AG04449 (cell line): ENCODE measurements at regions not wholly inside any gene's neighbourhood (a gene's known extent, or its start where the extent isn't known, plus 50 kb on each side); places are given as distances from the start of the nearest gene placed in this dataset.

ENCODE experiments used
- CTCF ChIA-PET: fragments of 350-600 bp; formaldehyde crosslinking; extraction: SDS; loops from one replicate; lab custom pipeline; 2021; ENCODE audit warnings: antibody characterized with exemption; lab: Yijun Ruan, JAX
- POLR2A ChIA-PET: fragments of 400-600, 350-600 bp; formaldehyde crosslinking; extraction: SDS; loops from one replicate; lab custom pipeline; 2020; ENCODE audit warnings: antibody characterized with exemption, inconsistent platforms; lab: Yijun Ruan, JAX
- DNase-seq: peaks from one replicate; pipeline ENCODE4 v3.0.0-alpha.2; 2010; ENCODE audit warnings: low read depth, low spot score
- H3K4me3 ChIP-seq: 2 replicates; pipeline ENCODE4 v1.5.1; 2011; ENCODE audit warnings: low read depth, mild to moderate bottlenecking, control low read depth, low read length
- TF ChIP-seq, protein P1 (sequence below): IDR thresholded peaks from one replicate; pipeline ENCODE4 v1.5.1; 2011; ENCODE audit warnings: mild to moderate bottlenecking, moderate library complexity, low read length, control low read depth, inconsistent platforms; ENCODE audit not compliant: insufficient read depth; ENCODE audit errors: missing control alignments

DNA sequence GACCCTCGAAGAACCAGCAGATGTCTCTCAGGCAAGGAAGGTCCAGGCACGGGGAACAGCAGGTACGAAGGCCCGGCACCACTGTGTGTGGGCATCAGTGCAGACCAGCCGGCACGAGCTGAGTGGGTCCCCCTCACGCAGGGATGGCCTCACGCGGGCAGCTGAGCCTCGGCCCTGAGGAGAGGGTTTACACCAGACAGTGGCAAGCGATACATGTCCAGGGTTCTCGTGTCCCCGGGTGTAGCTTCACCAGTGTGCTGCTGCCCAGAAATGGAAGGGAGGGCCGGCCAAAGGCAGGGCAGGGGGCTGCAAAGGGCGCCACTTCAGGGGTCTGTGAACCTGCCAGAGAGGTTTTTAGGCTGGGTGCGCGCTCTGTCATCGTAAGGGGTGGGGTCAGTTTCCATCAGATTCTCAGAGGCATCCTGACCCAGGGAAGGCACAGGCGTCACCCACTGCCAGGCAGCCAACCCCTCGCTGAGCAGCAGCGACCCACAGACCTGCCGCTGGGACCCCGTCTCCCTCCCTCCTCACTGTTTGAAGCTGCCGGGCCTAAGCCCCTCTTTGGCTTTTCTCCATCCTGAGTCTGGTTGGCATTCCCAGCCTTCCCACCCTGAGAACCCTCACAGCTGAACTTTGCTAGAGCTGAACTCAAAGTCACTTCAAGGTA is 107.0 kb downstream of the CPZ start:
- no peak for DNase-seq
- ChIA-PET POLR2A (no interaction called here), CTCF (no interaction called here)
- no peak overlapping the region for H3K4me3 ChIP-seq
- TF ChIP-seq, protein P1, sequence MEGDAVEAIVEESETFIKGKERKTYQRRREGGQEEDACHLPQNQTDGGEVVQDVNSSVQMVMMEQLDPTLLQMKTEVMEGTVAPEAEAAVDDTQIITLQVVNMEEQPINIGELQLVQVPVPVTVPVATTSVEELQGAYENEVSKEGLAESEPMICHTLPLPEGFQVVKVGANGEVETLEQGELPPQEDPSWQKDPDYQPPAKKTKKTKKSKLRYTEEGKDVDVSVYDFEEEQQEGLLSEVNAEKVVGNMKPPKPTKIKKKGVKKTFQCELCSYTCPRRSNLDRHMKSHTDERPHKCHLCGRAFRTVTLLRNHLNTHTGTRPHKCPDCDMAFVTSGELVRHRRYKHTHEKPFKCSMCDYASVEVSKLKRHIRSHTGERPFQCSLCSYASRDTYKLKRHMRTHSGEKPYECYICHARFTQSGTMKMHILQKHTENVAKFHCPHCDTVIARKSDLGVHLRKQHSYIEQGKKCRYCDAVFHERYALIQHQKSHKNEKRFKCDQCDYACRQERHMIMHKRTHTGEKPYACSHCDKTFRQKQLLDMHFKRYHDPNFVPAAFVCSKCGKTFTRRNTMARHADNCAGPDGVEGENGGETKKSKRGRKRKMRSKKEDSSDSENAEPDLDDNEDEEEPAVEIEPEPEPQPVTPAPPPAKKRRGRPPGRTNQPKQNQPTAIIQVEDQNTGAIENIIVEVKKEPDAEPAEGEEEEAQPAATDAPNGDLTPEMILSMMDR = no peak

DNA sequence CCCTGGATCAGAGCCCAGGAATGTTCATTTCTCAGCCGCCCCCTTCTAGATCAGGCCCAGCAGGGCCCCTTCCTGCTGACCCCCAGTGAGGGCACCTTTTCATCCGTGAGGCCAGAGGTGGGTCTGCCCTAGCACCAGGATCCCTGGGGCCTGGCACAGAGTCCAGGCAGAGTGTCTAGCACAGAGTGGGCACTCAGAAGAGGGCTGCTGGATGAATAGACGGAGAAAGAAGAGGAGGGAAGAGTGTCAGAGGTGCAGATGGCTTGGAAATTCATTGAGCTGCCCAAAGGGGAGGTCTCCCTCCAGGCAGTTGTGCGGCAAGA is 106.5 kb downstream of the CPZ start:
- ChIA-PET CTCF (no interaction called here), POLR2A (no interaction called here)
- H3K4me3 ChIP-seq = no peak overlapping the region
- DNase-seq = no peak
- TF ChIP-seq, protein P1 = no peak

DNA sequence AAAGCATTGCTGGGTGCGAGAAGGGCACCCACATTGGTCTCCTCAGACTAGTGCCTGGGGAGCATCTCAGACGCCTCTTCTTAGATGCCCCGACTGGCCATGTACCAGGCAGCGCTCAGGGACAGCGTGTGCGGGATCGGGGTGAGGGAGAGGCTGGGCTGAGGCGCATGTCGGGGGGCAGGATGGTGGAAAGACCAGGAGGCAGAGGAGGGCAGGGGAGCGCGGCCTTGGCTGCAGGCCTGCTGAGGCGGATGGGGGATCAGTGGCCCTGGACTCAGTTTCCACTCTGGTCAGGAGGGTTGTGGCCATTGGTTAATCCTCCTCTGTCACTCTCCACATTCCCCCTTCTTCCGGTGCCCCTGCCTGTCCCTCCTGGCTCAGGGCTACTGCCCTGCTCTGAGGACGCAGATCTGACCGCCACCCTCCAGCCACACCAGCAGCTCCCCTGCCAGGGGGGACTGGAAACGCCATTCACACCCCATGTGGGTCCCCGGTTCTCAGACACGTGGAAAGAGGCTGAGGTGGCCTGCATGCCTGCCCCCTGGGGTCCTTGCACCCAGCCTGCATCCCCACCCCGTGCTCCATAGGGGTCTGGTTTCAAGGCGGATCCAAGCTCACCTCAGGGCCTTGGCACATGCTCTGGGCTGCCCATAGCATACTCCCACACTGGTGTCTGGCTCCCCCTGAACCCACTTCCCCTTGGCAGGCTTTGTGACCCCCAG is 105.9 kb downstream of the CPZ start:
- ChIA-PET POLR2A (no interaction called here), CTCF (no interaction called here)
- TF ChIP-seq, protein P1 = no peak

DNA sequence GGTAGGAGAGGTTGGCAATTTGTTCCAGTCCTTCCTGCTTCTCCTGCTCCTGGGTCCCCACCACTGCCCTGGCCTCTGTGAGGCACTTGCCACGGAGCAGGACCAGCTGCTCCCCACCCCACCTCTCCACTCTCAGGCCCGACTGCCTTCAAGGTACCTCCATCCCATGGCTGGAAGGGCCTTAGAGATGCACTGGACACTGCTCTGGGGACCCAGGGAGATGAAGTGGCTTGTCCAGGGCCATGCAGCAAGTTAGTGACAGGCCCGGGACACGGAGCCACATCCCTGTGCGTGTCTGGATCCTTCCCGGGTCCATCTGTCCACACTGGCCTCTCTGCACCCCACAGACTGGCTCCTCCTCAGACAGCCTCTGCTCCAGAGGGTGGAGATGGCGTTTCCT is 105.3 kb downstream of the CPZ start:
- DNase-seq = no peak
- POLR2A ChIA-PET = no interaction called here
- TF ChIP-seq, protein P1 = no peak
- no peak overlapping the region for H3K4me3 ChIP-seq
- CTCF ChIA-PET = no interaction called here

More for the DNA sequence above, 105.9 kb downstream of the CPZ start:
- H3K4me3 ChIP-seq = no peak overlapping the region
- DNase-seq = no peak

DNA sequence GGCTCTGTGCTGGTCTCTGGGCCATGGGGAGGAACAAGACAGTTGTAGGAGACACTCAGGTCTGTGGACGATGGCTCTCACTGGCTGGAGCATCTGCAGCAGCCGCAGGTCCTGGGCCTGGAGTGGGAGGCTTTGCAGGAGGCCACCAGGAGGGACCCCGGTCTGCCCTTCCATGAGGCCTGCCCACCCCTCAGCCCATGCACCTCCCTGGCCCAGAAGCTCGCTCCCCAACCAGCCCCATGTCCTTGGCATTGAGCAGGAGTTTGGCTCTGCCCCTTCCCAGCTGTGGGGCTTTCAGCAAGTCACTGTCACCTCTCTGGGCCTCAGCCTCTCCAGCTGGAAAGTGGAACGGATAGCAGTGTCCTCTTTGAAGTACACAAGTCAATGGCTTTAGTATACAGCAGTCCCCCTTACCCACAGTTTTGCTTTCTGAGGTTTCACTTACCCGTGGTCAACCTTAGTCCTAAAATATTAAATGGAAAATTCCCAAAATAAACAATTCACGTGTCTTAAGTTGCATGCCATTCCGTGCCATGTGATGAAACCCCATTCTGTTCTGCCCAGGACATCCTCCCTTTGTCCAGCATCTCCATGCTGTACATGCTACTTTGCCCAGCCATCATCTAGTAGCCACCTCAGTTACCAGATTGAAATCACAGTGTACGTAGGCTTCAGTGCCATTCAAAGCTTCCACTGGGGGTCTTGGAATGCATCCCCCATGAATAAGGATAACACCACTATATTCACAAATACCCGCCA is 104.0 kb downstream of the CPZ start:
- ChIA-PET POLR2A (no interaction called here), CTCF (no interaction called here)
- no peak overlapping the region for H3K4me3 ChIP-seq
- TF ChIP-seq, protein P1 = no peak
- no peak for DNase-seq
